ENCODE measurements at regions not wholly inside any gene's neighbourhood (a gene's known extent, or its start where the extent isn't known, plus 50 kb on each side); places are given as distances from the start of the nearest gene placed in this dataset.

DNA sequence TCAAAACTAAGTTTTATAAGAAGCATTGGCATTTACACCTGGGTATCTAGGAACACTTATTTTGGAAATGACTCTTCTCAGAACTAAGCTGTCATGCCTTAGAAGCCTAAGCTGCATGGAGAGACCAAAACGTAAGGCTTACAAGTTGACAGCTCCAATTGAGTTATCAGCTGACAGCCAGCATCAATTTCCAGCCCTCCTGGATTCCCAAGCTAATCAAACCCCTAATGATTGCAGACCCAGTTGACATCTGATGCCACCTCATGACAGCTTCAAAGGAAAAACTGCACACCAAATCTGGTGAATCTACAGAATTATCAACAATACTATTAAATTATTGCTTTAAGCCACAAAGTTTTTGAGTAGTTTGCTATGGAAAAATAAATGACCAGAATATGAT, 187.6 kb upstream of the PRMT6 start:
- 13 to 36% methylated on average over 1 of the region's 1 CpG for WGBS, 2 donors
- no peak for DNase-seq (ENCODE audit: low spot score in 2 of 2)
- intact Hi-C loops (cut with DNase I; ENCODE audit: low total_unique reads), result no loop called here
- no peak for TF ChIP-seq POLR2A (IDR thresholded peaks at IDR 0.05)
- TF ChIP-seq, protein P1, sequence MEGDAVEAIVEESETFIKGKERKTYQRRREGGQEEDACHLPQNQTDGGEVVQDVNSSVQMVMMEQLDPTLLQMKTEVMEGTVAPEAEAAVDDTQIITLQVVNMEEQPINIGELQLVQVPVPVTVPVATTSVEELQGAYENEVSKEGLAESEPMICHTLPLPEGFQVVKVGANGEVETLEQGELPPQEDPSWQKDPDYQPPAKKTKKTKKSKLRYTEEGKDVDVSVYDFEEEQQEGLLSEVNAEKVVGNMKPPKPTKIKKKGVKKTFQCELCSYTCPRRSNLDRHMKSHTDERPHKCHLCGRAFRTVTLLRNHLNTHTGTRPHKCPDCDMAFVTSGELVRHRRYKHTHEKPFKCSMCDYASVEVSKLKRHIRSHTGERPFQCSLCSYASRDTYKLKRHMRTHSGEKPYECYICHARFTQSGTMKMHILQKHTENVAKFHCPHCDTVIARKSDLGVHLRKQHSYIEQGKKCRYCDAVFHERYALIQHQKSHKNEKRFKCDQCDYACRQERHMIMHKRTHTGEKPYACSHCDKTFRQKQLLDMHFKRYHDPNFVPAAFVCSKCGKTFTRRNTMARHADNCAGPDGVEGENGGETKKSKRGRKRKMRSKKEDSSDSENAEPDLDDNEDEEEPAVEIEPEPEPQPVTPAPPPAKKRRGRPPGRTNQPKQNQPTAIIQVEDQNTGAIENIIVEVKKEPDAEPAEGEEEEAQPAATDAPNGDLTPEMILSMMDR (IDR thresholded peaks at IDR 0.05), result no peak
- no peak overlapping the region for H3K4me3 ChIP-seq (ENCODE audit: low read depth, poor library complexity, severe bottlenecking)

DNA sequence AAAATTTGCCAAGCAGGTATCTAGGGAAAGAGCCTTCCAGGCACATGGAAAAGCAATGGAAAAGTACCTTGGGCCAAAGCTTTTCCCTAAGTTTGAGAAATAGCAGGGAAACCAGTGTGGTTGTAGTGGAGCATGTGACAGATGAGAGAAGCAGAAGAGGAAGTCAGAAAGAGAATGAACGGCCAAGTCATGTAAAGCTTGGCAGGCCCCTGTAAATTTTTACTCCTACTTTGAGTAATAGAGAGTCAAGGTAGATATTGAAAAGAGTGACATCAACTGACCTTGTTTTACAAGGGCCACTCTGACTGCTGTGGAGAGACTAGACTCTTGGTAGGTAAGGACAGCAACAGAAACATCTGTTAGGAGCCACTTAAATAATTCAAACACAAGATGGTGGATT, 180.9 kb upstream of the PRMT6 start:
- intact Hi-C loops (cut with DNase I; ENCODE audit: low total_unique reads), result loop anchor here (2.0 kb wide), 1 partner anchor 55 kb away; no protein-coding TSS in a partner anchor
- DNase-seq (ENCODE audit: low spot score in 2 of 2), result no peak
- no peak for TF ChIP-seq POLR2A (IDR thresholded peaks at IDR 0.05)
- TF ChIP-seq, protein P1 (IDR thresholded peaks at IDR 0.05), result no peak
- 18 to 77% methylated on average over 1 of the region's 1 CpG for WGBS, 2 donors
- no peak overlapping the region for H3K4me3 ChIP-seq (ENCODE audit: low read depth, poor library complexity, severe bottlenecking)

DNA sequence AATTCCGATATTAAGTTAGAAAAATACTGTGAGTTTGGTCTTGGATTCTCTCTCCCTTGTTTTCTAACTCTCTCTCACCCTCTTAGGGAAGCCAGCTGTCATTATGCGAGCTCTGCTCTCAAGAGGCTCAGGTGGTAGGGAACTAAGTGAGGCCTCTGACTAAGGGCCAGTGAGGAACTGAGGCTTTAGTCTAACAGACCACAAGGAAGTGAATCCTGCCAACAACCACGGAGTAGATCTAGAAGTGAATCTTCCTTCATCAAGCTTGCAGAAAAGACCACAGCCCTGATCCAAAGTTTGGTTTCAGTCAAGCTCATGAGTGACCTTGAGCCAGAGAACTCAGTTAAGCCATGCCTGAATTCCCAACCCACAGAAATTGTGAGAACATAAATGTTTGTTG, 180.1 kb upstream of the PRMT6 start:
- DNase-seq (ENCODE audit: low spot score in 2 of 2), result no peak
- intact Hi-C loops (cut with DNase I; ENCODE audit: low total_unique reads), result no loop called here
- no peak for TF ChIP-seq POLR2A (IDR thresholded peaks at IDR 0.05)
- TF ChIP-seq, protein P1 (IDR thresholded peaks at IDR 0.05), result no peak
- no peak overlapping the region for H3K4me3 ChIP-seq (ENCODE audit: low read depth, poor library complexity, severe bottlenecking)
- 60 to 72% methylated on average over 3 of the region's 3 CpGs for WGBS, 2 donors

DNA sequence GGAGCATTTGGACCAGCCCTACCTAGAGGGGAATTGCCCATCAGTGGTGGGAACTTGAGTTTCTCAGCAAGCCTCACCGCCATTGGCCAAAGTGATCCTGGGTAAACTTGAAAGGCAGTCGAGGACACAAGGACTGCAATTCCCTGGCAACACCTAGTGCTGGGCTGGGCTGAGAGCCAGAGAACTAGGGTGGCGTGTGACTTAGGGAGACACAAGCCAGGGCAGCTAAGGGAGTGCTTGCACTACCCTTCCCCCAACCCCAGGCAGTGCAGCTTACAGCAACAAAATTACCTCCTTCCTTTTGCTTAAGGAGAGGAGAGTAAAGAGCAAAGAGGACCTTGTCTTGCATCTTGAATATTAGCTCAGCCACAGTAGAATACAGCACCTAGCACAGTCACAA, 176.9 kb upstream of the PRMT6 start:
- DNase-seq (ENCODE audit: low spot score in 2 of 2), result peak in 1 of 2 donors; percentile 33
- WGBS, 2 donors, result 20 to 22% methylated on average over 3 of the region's 3 CpGs
- no peak overlapping the region for H3K4me3 ChIP-seq (ENCODE audit: low read depth, poor library complexity, severe bottlenecking)
- no peak for TF ChIP-seq POLR2A (IDR thresholded peaks at IDR 0.05)
- TF ChIP-seq, protein P1 (IDR thresholded peaks at IDR 0.05), result no peak
- intact Hi-C loops (cut with DNase I; ENCODE audit: low total_unique reads), result no loop called here

DNA sequence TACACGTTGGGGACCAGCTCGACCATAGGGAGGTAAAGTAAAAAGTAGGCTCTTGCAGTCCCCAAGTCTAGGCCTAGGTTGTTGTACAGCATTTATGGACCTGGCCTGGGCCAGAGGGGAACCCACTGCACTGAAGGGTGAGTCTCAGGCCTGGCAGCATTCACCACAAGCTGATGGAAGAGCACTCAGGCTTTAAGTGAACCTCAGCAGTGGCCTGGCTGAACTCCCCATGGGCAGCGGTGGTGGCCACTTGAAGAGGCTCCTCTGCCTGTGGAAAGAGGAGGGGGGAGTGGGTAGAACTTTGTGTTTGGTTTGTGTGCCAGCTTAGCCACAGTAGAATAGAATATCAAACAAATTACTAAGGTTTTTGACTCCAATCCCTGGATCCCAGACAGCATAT, 176.2 kb upstream of the PRMT6 start:
- WGBS, 2 donors, result 75 to 76% methylated on average over 3 of the region's 3 CpGs
- H3K4me3 ChIP-seq (ENCODE audit: low read depth, poor library complexity, severe bottlenecking), result no peak overlapping the region
- intact Hi-C loops (cut with DNase I; ENCODE audit: low total_unique reads), result no loop called here
- no peak for TF ChIP-seq POLR2A (IDR thresholded peaks at IDR 0.05)
- TF ChIP-seq, protein P1 (IDR thresholded peaks at IDR 0.05), result no peak
- DNase-seq (ENCODE audit: low spot score in 2 of 2), result no peak

DNA sequence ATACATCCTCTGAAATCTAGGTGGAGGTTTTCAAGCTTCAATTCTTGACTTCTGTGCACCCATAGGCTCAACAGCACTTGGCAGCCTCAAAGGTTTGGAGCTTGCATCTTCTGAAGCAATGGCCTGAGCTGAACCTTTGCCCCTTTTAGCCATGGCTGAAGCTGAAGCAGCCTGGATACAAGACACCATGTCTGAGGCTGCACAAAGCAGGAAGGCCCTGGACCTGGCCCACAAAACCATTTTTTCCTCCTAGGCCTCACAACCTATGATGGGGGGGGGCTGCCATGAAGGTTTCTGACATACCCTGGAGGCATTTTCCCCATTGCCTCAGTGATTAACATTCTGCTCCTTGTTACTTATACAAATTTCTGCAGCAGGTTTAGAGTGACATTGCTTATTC, 173.3 kb upstream of the PRMT6 start:
- H3K4me3 ChIP-seq (ENCODE audit: low read depth, poor library complexity, severe bottlenecking), result no peak overlapping the region
- no peak for TF ChIP-seq POLR2A (IDR thresholded peaks at IDR 0.05)
- TF ChIP-seq, protein P1 (IDR thresholded peaks at IDR 0.05), result no peak
- no peak for DNase-seq (ENCODE audit: low spot score in 2 of 2)
- intact Hi-C loops (cut with DNase I; ENCODE audit: low total_unique reads), result no loop called here
